Stimulated activated CD4-positive, alpha-beta T cell treated with anti-CD3 and anti-CD28 coated beads, Interleukin-4, amount 100 ng/mL, for 24 hours (primary cell): ENCODE measurements at regions not wholly inside any gene's neighbourhood (a gene's known extent, or its start where the extent isn't known, plus 50 kb on each side); places are given as distances from the start of the nearest gene placed in this dataset.
"Not testable (repeated sequence)": the region's sequence is repeated elsewhere in the genome, so short reads cannot be mapped to it uniquely, and the experiment has no call there.

Experiments used
- DNase-seq: peaks from one replicate; pipeline ENCODE4 v3.0.0-alpha.2; 2020

GRCh38 chr12:128109636-128110035 lies 157.3 kb upstream of the TMEM132C start:
- no peak for DNase-seq

GRCh38 chr12:128111333-128111732 lies 155.6 kb upstream of the TMEM132C start:
- no peak for DNase-seq

GRCh38 chr12:128111951-128112350 lies 155.0 kb upstream of the TMEM132C start:
- no peak for DNase-seq

GRCh38 chr12:128113250-128113649 lies 153.7 kb upstream of the TMEM132C start:
- DNase-seq: not testable (repeated sequence)

GRCh38 chr12:128114485-128114884 lies 152.5 kb upstream of the TMEM132C start:
- DNase-seq: no peak

- DNase-seq: no peak
Observed at GRCh38 chr12:128116537-128116936, 150.4 kb upstream of the TMEM132C start.

GRCh38 chr12:128120035-128120434 lies 146.9 kb upstream of the TMEM132C start:
- DNase-seq: no peak

GRCh38 chr12:128121424-128121823 lies 145.5 kb upstream of the TMEM132C start:
- DNase-seq: no peak

GRCh38 chr12:128123096-128123495 lies 143.9 kb upstream of the TMEM132C start:
- no peak for DNase-seq

- no peak for DNase-seq
Observed at GRCh38 chr12:128131955-128132354, 135.0 kb upstream of the TMEM132C start.

GRCh38 chr12:128133321-128134073 lies 133.5 kb upstream of the TMEM132C start:
- DNase-seq: no peak

GRCh38 chr12:128137140-128137539 lies 129.8 kb upstream of the TMEM132C start:
- no peak for DNase-seq

GRCh38 chr12:128138125-128138524 lies 128.8 kb upstream of the TMEM132C start:
- DNase-seq: no peak

- DNase-seq: no peak
Observed at GRCh38 chr12:128140551-128140950, 126.4 kb upstream of the TMEM132C start.

GRCh38 chr12:128150961-128151360 lies 116.0 kb upstream of the TMEM132C start:
- DNase-seq: no peak

GRCh38 chr12:128155571-128155970 lies 111.4 kb upstream of the TMEM132C start:
- DNase-seq: no peak

- no peak for DNase-seq
Observed at GRCh38 chr12:128163086-128163485, 103.9 kb upstream of the TMEM132C start.

GRCh38 chr12:128164533-128164932 lies 102.4 kb upstream of the TMEM132C start:
- DNase-seq: no peak

GRCh38 chr12:128165387-128165786 lies 101.6 kb upstream of the TMEM132C start:
- DNase-seq: no peak

GRCh38 chr12:128168273-128168672 lies 98.7 kb upstream of the TMEM132C start:
- DNase-seq: no peak

- no peak for DNase-seq
Observed at GRCh38 chr12:128170181-128170580, 96.8 kb upstream of the TMEM132C start.

- no peak for DNase-seq
Observed at GRCh38 chr12:128178565-128178964, 88.4 kb upstream of the TMEM132C start.

- DNase-seq: no peak
Observed at GRCh38 chr12:128178966-128179365, 88.0 kb upstream of the TMEM132C start.

- DNase-seq: no peak
Observed at GRCh38 chr12:128180166-128180565, 86.8 kb upstream of the TMEM132C start.

GRCh38 chr12:128190052-128190451 lies 76.9 kb upstream of the TMEM132C start:
- no peak for DNase-seq
